ENCODE measurements at regions not wholly inside any gene's neighbourhood (a gene's known extent, or its start where the extent isn't known, plus 50 kb on each side); places are given as distances from the start of the nearest gene placed in this dataset.

GRCh38 chr3:44068753-44069152, 172.9 kb upstream of the TOPAZ1 start:
- H3K4me3 Mint-ChIP-seq = no peak overlapping the region
- no peaks in the 10 kb centered on the region for H3K36me3 Mint-ChIP-seq (ENCODE audit: low read depth)
- H3K9me3 Mint-ChIP-seq = no peaks in the 10 kb centered on the region
- no peak overlapping the region for H3K27ac Mint-ChIP-seq
- DNase-seq = no peak
- H3K4me1 Mint-ChIP-seq (ENCODE audit: low read depth) = peaks cover 8% of the 10 kb centered on the region
- H3K27me3 Mint-ChIP-seq = peaks cover 20% of the 10 kb centered on the region

GRCh38 chr3:44069276-44069675, 172.4 kb upstream of the TOPAZ1 start:
- H3K4me3 Mint-ChIP-seq = no peak overlapping the region
- no peaks in the 10 kb centered on the region for H3K9me3 Mint-ChIP-seq
- peaks cover 20% of the 10 kb centered on the region for H3K27me3 Mint-ChIP-seq
- H3K36me3 Mint-ChIP-seq (ENCODE audit: low read depth) = no peaks in the 10 kb centered on the region
- H3K4me1 Mint-ChIP-seq (ENCODE audit: low read depth) = peaks cover 8% of the 10 kb centered on the region
- no peak overlapping the region for H3K27ac Mint-ChIP-seq
- no peak for DNase-seq

- H3K27ac Mint-ChIP-seq = no peak overlapping the region
- peaks cover 20% of the 10 kb centered on the region for H3K27me3 Mint-ChIP-seq
- peaks cover 8% of the 10 kb centered on the region for H3K4me1 Mint-ChIP-seq (ENCODE audit: low read depth)
- no peaks in the 10 kb centered on the region for H3K9me3 Mint-ChIP-seq
- no peak overlapping the region for H3K4me3 Mint-ChIP-seq
- DNase-seq = no peak
- no peaks in the 10 kb centered on the region for H3K36me3 Mint-ChIP-seq (ENCODE audit: low read depth)
Measured at GRCh38 chr3:44070841-44071546, 170.7 kb upstream of the TOPAZ1 start.

GRCh38 chr3:44072601-44073540, 168.8 kb upstream of the TOPAZ1 start:
- H3K36me3 Mint-ChIP-seq (ENCODE audit: low read depth) = no peaks in the 10 kb centered on the region
- H3K9me3 Mint-ChIP-seq = no peaks in the 10 kb centered on the region
- H3K27ac Mint-ChIP-seq = no peak overlapping the region
- no peak overlapping the region for H3K4me3 Mint-ChIP-seq
- peaks cover 8% of the 10 kb centered on the region for H3K4me1 Mint-ChIP-seq (ENCODE audit: low read depth)
- DNase-seq = no peak
- peaks cover 20% of the 10 kb centered on the region for H3K27me3 Mint-ChIP-seq

DNA sequence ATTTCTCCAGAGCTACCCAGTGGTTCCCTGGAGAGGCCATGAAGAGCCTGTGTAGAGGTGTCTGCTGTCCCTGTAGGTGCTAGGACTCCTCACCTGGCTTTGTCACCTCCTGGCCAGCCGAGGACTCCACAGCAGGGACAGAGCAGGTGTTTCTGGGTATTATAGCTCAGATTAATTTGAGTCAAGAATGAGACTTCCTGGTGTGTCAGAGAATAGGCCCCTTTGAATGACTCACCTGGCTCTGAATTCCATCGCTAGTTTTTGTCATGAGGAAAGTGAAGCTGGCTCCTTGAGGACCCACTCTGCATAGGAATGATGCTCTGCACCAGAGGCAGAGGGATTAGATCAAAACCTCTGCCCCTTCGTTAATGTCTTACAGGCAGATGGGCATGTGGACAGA, 167.5 kb upstream of the TOPAZ1 start:
- Mint-ChIP-seq H3K27me3 (peaks cover 16% of the 10 kb centered on the region), H3K4me1 (ENCODE audit: low read depth) (peaks cover 5% of the 10 kb centered on the region), H3K9me3 (no peaks in the 10 kb centered on the region), H3K27ac (no peak overlapping the region), H3K4me3 (no peak overlapping the region), H3K36me3 (ENCODE audit: low read depth) (no peaks in the 10 kb centered on the region)
- no peak for DNase-seq

DNA sequence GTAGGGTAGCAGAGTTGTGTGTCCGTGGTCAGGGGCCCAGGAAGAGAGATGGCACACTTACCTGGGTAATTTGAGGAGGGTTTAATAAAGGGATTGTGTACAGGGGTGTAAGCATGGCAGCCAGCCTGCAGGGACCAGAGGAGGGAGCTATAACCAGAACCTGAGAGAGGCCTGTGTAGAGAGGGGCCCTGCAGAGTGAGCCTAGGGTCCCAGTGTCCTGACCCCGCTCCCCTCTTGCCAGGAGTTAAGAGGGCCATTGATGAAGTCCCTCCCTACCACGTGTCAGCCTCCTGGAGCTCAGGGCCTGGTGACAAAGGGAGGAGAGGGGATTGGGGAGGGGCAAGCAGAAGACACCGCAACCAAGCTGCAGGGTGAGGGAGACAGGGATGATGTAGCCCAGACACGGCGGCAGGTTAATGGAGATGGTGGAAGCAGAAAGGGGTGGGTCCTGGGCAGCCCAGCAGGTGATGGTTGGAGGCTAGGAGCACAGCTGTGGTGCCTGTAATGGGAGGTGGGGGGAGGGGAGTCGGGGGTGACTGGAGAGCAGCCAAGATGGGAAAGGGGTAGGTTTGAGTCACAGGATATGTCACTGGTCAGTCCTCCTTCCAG, 165.4 kb upstream of the TOPAZ1 start:
- no peak for DNase-seq
- no peaks in the 10 kb centered on the region for H3K4me1 Mint-ChIP-seq (ENCODE audit: low read depth)
- no peak overlapping the region for H3K4me3 Mint-ChIP-seq
- H3K27ac Mint-ChIP-seq = no peak overlapping the region
- H3K36me3 Mint-ChIP-seq (ENCODE audit: low read depth) = no peaks in the 10 kb centered on the region
- no peaks in the 10 kb centered on the region for H3K9me3 Mint-ChIP-seq
- H3K27me3 Mint-ChIP-seq = peaks cover 4% of the 10 kb centered on the region

GRCh38 chr3:44077267-44077666, 164.4 kb upstream of the TOPAZ1 start:
- Mint-ChIP-seq H3K9me3 (no peaks in the 10 kb centered on the region), H3K27me3 (peaks cover 2% of the 10 kb centered on the region), H3K4me1 (ENCODE audit: low read depth) (no peaks in the 10 kb centered on the region), H3K27ac (no peak overlapping the region), H3K4me3 (no peak overlapping the region), H3K36me3 (ENCODE audit: low read depth) (no peaks in the 10 kb centered on the region)
- no peak for DNase-seq

- Mint-ChIP-seq H3K4me3 (no peak overlapping the region), H3K27ac (no peak overlapping the region), H3K9me3 (no peaks in the 10 kb centered on the region), H3K27me3 (no peaks in the 10 kb centered on the region), H3K36me3 (ENCODE audit: low read depth) (no peaks in the 10 kb centered on the region), H3K4me1 (ENCODE audit: low read depth) (no peaks in the 10 kb centered on the region)
- no peak for DNase-seq
Measured at GRCh38 chr3:44078863-44079262, 162.8 kb upstream of the TOPAZ1 start.

- no peaks in the 10 kb centered on the region for H3K36me3 Mint-ChIP-seq (ENCODE audit: low read depth)
- H3K27me3 Mint-ChIP-seq = no peaks in the 10 kb centered on the region
Measured at GRCh38 chr3:44079916-44080315, 161.8 kb upstream of the TOPAZ1 start.

GRCh38 chr3:44080474-44081072, 161.1 kb upstream of the TOPAZ1 start:
- H3K36me3 Mint-ChIP-seq (ENCODE audit: low read depth) = no peaks in the 10 kb centered on the region
- DNase-seq = no peak
- no peak overlapping the region for H3K27ac Mint-ChIP-seq
- H3K9me3 Mint-ChIP-seq = no peaks in the 10 kb centered on the region
- H3K27me3 Mint-ChIP-seq = no peaks in the 10 kb centered on the region
- no peaks in the 10 kb centered on the region for H3K4me1 Mint-ChIP-seq (ENCODE audit: low read depth)
- no peak overlapping the region for H3K4me3 Mint-ChIP-seq

More at GRCh38 chr3:44079916-44080315, 161.8 kb upstream of the TOPAZ1 start:
- Mint-ChIP-seq H3K27ac (no peak overlapping the region), H3K4me3 (no peak overlapping the region), H3K9me3 (no peaks in the 10 kb centered on the region), H3K4me1 (ENCODE audit: low read depth) (no peaks in the 10 kb centered on the region)
- DNase-seq = no peak

DNA sequence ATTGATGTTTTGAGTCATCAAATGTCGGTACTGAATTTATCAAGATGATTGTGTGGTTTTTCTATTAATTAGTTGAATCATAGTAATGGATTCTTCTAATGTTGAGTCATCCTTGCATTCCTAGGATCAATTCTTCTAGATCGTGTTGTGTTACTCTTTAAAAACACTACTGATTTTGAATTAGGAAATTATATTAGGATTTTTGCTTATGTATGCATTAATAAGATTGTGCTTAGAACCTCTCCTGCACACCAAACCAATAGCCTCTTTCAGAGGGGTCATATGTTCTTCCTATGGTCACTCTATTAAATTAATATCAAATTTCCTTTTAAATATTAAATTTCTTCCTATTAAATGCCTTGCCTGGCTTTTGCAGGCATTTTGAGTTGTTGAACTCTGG, 151.7 kb upstream of the TOPAZ1 start:
- Mint-ChIP-seq H3K9me3 (no peaks in the 10 kb centered on the region), H3K36me3 (ENCODE audit: low read depth) (no peaks in the 10 kb centered on the region), H3K27me3 (peaks cover 38% of the 10 kb centered on the region), H3K4me1 (ENCODE audit: low read depth) (peaks cover 11% of the 10 kb centered on the region), H3K4me3 (no peak overlapping the region), H3K27ac (no peak overlapping the region)
- no peak for DNase-seq

GRCh38 chr3:44092497-44092896, 149.2 kb upstream of the TOPAZ1 start:
- H3K4me3 Mint-ChIP-seq = no peak overlapping the region
- peaks cover 50% of the 10 kb centered on the region for H3K27me3 Mint-ChIP-seq
- DNase-seq = no peak
- H3K27ac Mint-ChIP-seq = no peak overlapping the region
- peaks cover 11% of the 10 kb centered on the region for H3K4me1 Mint-ChIP-seq (ENCODE audit: low read depth)
- no peaks in the 10 kb centered on the region for H3K36me3 Mint-ChIP-seq (ENCODE audit: low read depth)
- H3K9me3 Mint-ChIP-seq = no peaks in the 10 kb centered on the region

DNA sequence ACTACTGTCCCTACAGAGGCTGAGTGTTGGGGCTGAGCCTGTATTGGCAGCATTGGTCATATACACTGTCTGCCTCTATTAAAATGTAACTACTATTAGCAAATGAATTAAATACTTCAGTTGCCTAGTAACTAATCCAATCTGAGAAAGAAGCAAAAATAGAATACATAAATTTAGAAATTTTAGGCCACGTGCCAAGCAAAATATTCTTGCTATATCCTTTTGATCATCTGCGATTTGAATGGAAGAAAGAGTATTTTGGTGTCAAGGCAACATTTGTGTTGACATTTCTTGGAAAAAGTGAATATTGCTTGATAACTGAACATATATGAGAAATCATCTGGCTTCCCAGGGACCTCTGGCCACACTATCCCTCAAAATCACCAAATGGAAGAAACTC, 148.2 kb upstream of the TOPAZ1 start:
- Mint-ChIP-seq H3K4me1 (ENCODE audit: low read depth) (peaks cover 11% of the 10 kb centered on the region), H3K9me3 (no peaks in the 10 kb centered on the region), H3K4me3 (no peak overlapping the region), H3K27ac (no peak overlapping the region), H3K27me3 (peaks cover 54% of the 10 kb centered on the region), H3K36me3 (ENCODE audit: low read depth) (no peaks in the 10 kb centered on the region)
- DNase-seq = no peak

GRCh38 chr3:44098656-44099415, 142.8 kb upstream of the TOPAZ1 start:
- no peak for DNase-seq
- Mint-ChIP-seq H3K27me3 (peaks cover 78% of the 10 kb centered on the region), H3K4me3 (no peak overlapping the region), H3K36me3 (ENCODE audit: low read depth) (no peaks in the 10 kb centered on the region), H3K9me3 (no peaks in the 10 kb centered on the region), H3K27ac (no peak overlapping the region), H3K4me1 (ENCODE audit: low read depth) (no peaks in the 10 kb centered on the region)

Data from activated T-cell treated with anti-CD3 and anti-CD28 coated beads, Interleukin-2, amount 50 U/mL, for 24 hours (primary cell).